Sigmoid colon (tissue), 4 donors: ENCODE measurements at regions not wholly inside any gene's neighbourhood (a gene's known extent, or its start where the extent isn't known, plus 50 kb on each side); places are given as distances from the start of the nearest gene placed in this dataset.

ENCODE experiments used
- EP300 ChIP-seq, 4 donors: sonication (generic); formaldehyde crosslinking; IDR thresholded peaks; one replicate each; pipeline ENCODE4 v1.6.1; 2017; ENCODE audit warnings: antibody characterized with exemption in 4 of 4
- POLR2A ChIP-seq, 2 donors: fragments of 450-650 bp; IDR thresholded peaks; one replicate each; pipeline ENCODE4 v1.6.1; 2016; ENCODE audit warnings: antibody characterized with exemption in 2 of 2, mild to moderate bottlenecking in 2 of 2, moderate library complexity in 2 of 2
- POLR2AphosphoS5 ChIP-seq, 4 donors: sonication (generic); formaldehyde crosslinking; IDR thresholded peaks; one replicate each; pipeline ENCODE4 v1.6.1; 2017; ENCODE audit warnings: antibody characterized with exemption in 4 of 4
- TF ChIP-seq, protein P1 (sequence below), 4 experiments: fragments of 450-650 bp in 3 of 4; fragments of 200-600 bp in 1 of 4; IDR thresholded peaks; one replicate each; pipeline ENCODE4 v1.5.1; 2016 to 2019; ENCODE audit warnings: antibody characterized with exemption in 4 of 4, mild to moderate bottlenecking in 3 of 4, moderate library complexity in 2 of 4

DNA sequence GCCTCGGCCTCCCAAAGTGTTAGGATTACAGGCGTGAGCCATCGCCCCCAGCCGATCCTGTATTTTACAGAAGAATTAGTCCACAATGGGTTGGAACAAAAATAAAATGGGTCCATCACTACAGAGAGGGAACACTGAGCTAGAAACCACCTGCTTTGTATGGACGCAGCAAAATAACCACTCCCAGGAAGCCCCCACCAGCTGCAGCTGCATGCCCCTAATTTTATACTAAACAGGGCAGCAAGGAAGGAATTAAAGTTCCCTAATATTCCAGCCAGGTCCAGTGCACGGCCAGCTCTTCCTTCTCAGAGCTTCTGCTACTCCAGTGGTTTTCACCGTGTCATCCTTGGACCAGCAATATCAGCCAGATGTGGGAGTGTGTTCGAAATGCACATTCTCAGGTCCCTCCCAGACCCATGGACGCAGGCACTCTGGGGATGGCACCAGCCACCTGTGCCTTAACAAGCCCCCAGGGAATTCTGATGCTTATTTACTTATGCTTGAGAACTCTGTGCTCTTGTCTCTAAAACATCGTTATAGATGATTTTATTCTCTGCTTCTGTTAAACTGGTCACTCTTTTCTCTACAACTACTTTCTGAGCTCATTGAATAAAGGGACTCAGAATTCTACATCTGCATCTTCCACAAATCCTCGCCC is 189.5 kb upstream of the SLC24A3 start:
- TF ChIP-seq, protein P1, sequence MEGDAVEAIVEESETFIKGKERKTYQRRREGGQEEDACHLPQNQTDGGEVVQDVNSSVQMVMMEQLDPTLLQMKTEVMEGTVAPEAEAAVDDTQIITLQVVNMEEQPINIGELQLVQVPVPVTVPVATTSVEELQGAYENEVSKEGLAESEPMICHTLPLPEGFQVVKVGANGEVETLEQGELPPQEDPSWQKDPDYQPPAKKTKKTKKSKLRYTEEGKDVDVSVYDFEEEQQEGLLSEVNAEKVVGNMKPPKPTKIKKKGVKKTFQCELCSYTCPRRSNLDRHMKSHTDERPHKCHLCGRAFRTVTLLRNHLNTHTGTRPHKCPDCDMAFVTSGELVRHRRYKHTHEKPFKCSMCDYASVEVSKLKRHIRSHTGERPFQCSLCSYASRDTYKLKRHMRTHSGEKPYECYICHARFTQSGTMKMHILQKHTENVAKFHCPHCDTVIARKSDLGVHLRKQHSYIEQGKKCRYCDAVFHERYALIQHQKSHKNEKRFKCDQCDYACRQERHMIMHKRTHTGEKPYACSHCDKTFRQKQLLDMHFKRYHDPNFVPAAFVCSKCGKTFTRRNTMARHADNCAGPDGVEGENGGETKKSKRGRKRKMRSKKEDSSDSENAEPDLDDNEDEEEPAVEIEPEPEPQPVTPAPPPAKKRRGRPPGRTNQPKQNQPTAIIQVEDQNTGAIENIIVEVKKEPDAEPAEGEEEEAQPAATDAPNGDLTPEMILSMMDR (IDR thresholded peaks at IDR 0.05): no peak
- TF ChIP-seq POLR2AphosphoS5 (IDR thresholded peaks at IDR 0.05): no peak
- TF ChIP-seq POLR2A (IDR thresholded peaks at IDR 0.05): no peak
- no peak for TF ChIP-seq EP300 (IDR thresholded peaks at IDR 0.05)
